HG02642 (cell line): ENCODE measurements at regions not wholly inside any gene's neighbourhood (a gene's known extent, or its start where the extent isn't known, plus 50 kb on each side); places are given as distances from the start of the nearest gene placed in this dataset.

Experiments used
- ATAC-seq: cut with Tn5 transposase; IDR thresholded peaks from one replicate; pipeline ENCODE4 v1.9.1; 2021; ENCODE audit warnings: mild to moderate bottlenecking; ENCODE audit not compliant: unreplicated experiment, poor library complexity

DNA sequence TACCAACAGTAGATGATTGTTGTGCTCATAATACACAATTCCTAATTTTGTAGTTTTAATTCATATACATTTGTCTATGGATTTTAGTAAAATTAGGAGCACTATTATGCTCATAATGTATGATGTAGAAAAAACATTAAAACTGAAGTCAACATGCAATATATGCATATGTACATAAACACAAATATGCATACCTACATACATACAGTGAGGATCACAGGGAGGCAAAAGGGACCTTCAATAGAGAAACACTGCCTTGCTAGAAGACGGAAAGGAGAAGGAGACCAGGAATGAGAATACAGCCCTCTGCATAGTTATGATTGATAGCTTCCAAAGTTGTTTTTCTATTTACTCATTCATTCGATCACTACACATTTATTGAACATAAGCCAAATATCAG is 606.5 kb downstream of the LMO4 start:
- ATAC-seq: no peak

DNA sequence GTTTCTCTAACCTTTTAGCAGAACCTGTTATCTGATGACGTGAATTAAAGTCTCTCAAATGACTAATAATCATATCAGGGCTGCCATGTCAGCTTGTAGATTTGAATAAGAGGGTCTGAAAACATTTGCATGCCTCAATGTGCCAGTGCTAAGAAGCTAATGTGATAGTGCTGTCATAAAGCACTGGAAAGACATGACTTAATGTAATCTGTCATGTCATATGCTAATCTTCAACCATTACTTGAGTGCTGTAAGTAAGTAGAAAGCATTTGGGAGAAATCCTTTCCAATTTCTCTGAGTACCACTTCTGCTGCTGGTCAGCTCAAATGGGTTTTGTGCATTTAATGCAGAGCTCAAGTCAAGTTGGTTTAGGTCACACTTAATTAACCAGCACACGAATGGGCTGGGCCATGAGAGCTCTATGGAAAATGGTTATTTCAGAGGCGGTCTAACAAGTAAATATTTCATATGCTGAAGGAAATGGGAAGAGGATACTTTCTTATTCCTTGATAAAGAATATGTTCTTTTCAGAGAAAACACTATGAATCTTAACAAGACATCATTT is 609.2 kb downstream of the LMO4 start:
- ATAC-seq: no peak

DNA sequence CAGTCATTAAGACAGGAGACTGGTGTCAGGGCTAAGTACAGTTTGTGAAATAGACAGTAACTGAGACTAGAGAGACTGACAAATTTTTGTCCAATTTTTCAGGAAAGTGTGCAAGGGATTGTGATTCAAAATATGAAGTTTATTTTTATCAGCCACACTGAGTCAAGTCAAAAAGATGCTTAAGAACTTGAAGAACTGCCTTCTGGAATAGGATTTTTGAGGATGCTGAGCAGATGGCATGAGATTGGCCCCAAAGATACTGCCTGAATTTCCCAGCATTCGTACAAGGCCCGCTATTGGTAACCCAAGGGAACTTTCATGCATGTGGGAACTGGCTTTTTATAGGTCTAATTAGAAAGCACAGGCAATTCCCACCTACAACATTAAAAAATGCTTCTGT is 610.0 kb downstream of the LMO4 start:
- no peak for ATAC-seq

DNA sequence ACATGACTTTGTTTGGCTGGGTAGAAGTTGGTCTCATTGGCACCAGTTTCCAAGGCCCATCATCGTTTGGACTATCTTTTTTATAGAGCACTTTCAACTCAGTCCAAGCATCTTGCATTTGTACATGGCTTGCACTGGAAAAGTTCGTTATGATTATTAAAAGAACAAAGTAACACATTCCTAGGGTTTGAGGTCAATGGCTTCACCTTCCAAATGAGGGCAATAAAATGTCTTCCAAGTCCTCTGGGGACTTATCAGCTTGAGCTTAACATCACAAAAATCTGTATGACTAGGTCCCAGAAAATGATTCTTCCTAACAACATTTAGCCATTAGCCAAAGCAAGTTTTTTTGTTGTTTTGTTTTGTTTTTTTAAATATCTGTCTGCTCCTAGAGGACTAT is 610.8 kb downstream of the LMO4 start:
- no peak for ATAC-seq

DNA sequence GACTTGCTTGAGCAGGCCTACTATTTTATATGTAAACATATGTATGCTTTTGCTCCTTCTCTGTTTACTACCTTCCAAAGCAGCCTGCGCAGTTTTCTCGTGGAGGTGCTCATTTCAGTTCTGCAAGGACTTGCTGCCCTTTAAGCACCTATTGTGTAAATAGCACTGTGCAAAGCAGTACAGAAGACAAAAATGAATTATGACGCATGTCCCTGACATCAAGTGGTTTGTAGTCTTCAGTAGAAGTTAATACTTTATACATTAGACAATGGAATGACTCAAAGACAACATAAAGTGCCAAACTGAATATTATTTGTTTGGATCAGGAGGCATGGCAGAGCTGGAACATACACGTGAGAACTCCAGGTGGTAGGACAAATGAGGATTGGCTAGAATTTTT is 611.7 kb downstream of the LMO4 start:
- no peak for ATAC-seq

DNA sequence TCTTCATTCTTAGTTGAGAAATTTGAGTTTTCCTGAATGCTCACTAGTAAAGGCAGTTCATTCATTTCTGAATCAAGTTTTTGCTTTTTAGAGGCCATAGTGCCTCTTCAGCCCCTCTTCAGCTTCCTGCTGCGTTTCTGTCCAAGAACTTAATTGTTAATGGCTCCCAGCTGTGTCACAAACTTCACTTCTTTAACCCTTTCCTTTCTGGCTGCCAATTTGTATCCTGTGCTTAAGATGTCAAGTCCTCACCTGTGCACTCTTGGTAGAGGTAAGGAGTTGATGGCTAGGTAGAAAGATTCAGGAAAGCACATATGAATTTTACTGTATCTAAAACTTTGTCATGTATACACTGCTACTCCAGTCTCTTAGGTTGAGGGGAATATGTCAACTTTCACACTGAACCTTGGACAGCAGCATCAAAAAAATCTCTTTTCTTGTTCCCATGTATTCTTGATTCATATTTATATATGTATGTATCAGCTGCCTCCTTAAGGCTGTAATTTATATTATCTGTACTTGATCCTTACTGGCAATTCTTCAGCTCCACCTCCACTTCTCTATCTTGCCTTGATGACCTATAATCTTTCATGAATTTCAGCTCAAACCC is 612.8 kb downstream of the LMO4 start:
- ATAC-seq: no peak

DNA sequence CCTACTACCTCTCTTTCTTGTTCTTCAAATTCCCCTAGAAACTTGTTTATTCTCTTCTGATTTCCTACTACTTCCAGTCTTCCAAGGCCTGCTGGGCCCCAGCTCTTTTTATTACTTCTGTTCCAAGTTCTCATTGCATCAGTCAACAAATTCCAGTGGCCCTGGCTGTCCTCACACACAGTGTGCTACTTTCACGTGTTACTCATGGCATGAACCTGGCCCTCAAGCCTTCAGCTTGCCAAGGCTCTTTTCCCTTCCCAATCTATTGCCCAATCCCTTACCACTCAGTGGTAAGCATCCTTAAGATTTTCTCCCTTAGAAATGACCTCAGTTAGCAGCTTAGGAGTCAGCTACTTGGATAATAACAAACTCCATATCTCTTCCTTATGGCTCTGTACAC is 613.5 kb downstream of the LMO4 start:
- no peak for ATAC-seq

DNA sequence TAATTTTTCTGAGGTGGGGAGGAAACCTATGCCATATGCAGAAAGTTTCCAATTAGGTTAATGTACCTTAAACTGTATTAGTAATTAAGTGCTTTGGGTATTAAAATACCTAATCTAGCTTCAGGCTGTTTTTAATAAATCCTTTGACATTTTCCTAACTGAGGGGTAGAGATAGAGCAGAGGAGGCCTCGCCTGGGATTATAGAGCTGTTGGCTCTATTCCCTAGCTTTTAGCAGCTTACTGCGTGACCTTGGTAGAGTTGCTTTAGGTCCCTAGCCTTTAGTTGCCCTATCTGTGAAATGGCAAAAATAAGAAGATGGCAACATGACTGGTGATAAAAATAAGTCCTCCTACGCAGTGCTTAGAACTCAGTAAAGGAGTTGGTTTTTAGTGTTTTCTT is 621.0 kb downstream of the LMO4 start:
- no peak for ATAC-seq

DNA sequence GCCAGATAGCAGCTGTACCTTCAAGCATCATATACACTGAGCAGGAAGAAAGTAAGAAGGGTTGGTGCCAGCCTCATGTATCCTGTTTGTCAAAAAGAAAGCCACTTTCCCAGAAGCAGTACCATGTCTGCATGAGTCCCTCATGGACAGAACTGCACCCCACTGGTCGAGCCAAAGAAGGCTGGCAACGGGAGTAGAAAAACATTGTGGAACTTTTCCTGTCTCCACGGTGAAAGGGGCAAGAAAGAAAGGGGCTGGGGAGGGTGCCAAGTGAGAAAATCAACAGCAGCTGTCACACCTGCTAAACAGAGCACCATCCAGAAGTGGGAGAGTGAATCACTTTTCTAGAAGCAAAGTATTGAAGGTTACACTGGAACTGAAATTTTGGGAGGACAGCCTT is 621.7 kb downstream of the LMO4 start:
- ATAC-seq: no peak

DNA sequence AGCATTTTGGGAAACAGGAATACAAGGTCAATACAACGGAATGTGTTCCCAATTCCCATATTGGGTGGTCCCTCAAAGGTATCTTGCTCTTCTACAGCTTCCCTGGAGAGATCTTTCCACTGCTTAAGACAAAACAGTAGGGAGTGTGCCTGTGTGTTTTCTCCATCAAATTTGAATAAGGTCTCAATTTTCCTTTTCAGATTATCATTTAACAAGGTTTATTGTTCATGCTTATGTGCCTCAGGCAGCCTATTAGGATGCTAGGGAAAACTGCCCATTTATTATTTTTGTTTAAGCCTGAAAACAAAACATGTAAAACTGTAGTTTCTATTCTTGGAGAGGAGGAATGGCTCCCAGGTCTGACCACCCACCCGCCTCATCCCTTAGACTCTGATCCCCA is 622.7 kb downstream of the LMO4 start:
- no peak for ATAC-seq

DNA sequence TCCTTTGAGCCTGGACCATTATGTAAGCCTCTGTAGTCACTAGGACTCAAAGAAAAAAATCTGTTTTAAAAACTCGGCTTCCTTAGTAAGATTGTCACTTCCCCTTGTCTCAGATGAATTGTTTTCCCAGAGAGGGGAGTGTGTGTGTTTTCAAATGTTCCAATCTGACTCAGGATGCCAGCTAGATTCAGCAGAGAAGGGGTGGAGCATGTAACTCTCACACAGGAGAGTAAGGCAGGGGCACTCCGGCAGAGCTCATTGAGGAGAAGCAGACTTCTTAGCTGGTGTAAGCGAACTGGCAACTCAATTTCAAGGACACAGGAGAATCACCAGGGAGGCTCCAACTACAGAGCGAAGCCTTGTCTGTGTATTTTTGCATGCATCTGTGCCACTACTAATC is 623.2 kb downstream of the LMO4 start:
- ATAC-seq: no peak

DNA sequence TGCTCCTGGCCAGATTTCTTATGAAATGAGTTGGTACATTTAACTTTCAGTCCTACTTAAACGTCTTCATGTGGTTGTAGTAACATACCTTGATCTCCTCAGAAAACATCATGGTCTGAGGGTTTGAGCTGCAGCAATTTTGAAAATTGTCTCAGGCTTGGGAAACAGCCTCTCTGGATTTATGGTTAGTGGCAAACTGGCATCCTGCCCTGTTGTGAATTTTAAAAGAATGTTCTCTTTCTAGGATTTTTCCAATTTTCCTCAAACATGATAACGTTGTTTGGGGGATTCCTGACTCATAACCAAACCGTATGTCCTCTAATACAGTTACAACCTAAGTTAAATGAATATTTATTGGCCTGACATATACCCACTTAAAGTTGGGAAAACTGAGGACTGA is 624.4 kb downstream of the LMO4 start:
- no peak for ATAC-seq

DNA sequence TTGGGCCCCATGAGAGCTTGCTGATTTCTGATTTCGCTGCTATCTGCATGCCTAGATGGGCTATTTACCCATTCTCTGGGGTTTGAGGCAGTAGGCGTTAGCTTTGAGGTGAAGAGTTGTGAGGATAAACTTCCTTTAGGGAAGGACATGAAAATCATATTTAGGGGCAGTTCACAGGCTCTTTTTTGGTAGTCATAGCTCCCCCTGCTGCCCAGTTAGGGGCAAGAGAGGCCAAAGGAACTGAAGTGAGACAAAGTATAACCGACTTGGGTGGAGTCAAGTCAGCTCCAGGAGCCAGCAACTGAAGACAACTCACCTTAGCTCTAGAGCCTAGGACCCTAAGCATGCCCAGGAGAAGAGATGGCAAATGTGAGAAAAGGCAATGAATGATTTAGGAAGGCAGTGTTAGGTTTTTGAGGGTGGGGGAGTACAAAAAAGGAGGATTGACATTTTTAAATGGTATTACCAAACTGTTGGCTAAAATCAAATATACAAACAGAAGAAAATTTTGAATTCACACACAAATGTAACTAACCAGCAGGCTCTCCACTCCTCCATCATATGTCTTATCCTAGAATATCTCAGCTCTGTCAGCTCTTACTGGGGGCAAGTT is 625.2 kb downstream of the LMO4 start:
- peak; percentile 85 for ATAC-seq

DNA sequence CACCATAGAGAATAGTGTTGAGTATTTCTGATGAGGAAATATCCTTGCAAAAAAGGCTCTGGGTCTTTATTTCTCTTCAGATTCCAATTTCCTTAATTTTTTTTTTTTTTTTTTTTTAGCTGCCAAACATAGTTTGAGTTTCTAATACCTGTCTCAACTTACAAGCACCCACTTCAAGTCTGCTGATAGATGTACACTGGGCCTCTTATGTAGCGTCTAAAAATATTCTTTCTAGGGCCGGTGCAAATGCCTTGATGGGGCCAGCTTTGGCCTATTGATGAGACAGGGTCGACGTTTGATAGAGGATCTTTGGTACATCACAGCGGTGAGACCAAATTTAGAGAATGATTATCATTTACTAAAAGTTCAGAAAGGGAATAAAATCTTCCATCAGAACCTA is 626.4 kb downstream of the LMO4 start:
- no peak for ATAC-seq

DNA sequence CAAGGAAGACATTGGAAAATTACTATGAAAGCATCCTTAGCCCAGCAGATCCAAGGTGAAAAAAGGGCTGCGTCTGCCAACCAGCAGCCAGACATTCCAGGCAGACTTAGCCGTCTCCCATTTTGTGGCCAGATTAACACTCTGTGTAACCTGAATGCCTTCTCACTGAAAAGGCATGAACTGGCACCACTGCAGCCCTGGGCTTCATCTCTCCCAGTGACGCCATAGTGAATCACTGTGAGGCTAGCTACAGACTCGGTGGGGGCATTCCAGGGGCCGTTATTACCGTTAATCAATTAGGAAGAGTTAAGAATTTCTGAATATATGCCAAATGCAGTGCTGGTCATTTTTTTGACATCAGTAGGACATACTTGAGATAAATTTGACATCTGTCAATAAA is 627.4 kb downstream of the LMO4 start:
- no peak for ATAC-seq

DNA sequence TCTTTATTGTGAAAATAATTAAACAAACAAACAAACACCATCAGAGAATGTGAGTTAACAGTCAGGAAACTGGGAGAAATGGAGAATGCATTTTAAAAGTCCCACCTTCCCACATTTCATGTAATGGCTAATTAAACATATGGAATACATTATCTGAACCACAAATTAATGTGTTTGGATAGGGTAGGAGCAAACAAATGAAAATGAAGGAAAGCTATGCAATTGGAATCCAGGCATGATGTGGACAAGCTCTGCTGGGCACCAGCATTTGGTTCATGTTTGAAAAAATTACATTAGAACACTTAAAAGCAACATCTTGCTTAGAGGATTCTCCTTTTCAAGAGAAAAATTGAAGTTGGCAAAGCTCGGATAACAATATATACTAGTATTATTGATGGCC is 628.1 kb downstream of the LMO4 start:
- no peak for ATAC-seq

DNA sequence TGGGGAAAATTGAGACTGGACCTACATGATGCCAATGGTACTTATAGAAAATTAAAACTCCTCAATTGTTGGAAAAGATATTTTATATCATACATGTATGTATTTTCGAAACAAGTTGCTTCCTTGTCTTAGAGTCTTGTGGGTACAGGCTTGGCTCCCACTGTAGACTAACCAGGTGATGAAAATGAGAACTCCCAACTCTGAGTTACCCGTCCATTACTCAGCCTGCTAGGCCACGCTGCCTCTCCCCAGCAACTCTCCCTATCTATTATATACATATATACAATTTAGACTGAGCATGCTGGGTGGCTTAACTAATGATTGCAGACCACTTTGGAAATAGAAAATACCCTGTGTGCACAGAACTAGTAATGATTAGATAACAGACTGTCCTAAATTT is 628.7 kb downstream of the LMO4 start:
- no peak for ATAC-seq

DNA sequence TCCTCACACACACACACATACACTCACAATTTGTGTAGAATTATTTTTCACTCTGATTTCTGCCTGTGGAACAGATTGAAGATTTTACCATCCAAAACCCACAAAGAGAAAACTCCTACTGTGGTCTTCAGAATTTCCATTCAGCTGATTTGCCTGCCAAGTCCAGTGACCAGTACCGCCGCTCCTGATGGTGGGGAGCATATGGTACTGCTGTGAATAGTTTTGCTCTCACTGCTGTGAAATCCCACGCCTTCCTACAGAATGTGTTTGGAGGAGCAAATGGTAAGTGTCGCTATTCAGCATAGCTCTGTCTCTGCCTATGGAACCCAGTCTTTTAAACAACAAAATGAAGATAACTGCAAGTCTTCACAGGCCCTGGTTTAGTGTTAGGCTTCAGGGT is 629.5 kb downstream of the LMO4 start:
- ATAC-seq: no peak

DNA sequence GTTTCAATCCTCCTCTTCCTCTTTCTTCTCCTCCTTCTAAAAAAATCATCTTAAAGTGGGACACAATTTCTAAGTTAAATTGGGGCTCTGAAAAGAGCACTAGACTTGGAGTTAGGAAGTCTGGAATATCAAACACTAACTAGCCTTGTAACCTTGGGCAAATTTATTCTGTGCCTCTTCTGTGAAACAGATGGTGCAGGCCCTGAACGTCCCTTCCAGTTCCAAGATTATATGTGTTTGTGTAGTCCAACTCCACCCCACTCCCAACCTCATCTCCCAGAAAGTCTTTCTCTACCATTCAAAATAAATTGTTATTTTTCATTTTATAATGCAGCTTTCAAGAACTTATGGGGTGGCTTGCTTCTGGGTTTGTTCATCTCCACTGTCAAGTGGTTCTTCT is 630.0 kb downstream of the LMO4 start:
- no peak for ATAC-seq

DNA sequence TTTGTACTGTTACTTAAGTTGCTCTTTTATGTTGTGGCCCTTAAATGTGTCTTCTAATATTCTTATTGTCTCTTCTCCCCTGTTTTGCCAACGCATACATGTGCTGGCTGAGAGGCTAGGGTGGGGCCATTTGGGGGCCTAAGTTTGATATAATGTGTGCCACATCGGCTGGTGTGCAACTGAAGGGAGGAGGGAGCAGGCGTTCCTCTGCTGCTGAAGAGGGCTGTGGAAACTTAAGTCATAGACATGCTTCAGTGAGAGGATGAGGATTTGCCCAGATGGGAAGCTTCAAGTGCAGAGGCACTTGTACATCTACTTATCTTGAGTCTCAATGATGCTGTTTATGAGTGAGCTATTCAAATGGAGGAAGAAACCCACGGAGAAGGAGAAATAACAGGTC is 630.6 kb downstream of the LMO4 start:
- ATAC-seq: no peak

DNA sequence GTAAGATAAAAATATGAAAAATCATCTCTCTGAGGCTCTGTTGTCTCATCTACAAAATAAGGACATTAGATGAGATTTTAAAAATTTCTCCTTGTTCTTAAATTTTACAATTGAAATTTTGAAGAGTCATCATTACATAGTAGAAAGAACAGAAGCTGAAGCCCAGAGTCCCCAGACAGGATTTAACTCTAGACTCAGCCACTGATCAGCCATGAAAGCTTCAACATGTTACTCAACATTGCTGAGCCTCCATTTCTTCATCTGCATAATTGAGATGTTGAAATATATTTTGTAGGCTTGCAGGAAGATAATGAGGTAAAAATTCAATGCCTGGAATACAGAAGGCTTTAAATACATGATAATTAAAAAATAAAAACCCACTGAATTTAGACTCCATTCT is 633.3 kb downstream of the LMO4 start:
- no peak for ATAC-seq

DNA sequence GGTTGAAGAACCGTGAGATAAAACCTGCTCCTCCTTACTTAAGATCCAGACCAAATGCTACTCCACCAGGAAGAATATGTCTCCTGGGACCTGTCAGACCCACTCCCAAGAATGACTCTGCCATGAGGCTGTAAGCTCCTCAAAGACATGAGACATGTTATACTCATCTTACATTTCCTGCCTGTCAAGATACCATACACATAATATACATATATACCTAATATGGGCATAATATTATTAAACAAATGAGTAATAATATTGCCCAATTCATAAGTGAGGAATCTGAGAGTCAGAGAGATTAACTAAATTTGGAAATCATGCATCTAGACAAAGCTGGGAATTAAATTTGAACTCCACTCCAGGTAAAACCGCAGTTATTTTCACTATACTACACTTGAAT is 634.9 kb downstream of the LMO4 start:
- ATAC-seq: no peak
